OCI-LY1 (cell line): ENCODE measurements at regions not wholly inside any gene's neighbourhood (a gene's known extent, or its start where the extent isn't known, plus 50 kb on each side); places are given as distances from the start of the nearest gene placed in this dataset.
"Not testable (repeated sequence)": the region's sequence is repeated elsewhere in the genome, so short reads cannot be mapped to it uniquely, and the experiment has no call there.

Source experiments
- H2AFZ ChIP-seq: fragments of 200-600 bp; sonication (generic), shearing (Covaris generic); 2 replicates; pipeline ENCODE4 v1.6.0; 2014; ENCODE audit warnings: antibody characterized with exemption, mild to moderate bottlenecking, low read length
- H3F3A ChIP-seq: fragments of 200-600 bp; sonication (generic), shearing (Covaris generic); 2 replicates; pipeline ENCODE4 v1.6.0; 2014; ENCODE audit warnings: mild to moderate bottlenecking, antibody characterized with exemption, low read length, moderate library complexity; ENCODE audit not compliant: insufficient read depth
- H3K27ac ChIP-seq: fragments of 200-600 bp; sonication (generic); 2 replicates; pipeline ENCODE4 v1.5.1; 2014; ENCODE audit warnings: low read length, mixed run types, mild to moderate bottlenecking, low read depth; ENCODE audit not compliant: poor library complexity, severe bottlenecking
- H3K27me3 ChIP-seq: fragments of 200-600 bp; sonication (generic); 2 replicates; pipeline ENCODE4 v1.6.0; 2014; ENCODE audit warnings: antibody characterized with exemption, mild to moderate bottlenecking, low read length, moderate library complexity; ENCODE audit not compliant: insufficient read depth
- H3K36me3 ChIP-seq: fragments of 200-600 bp; sonication (generic); 2 replicates; pipeline ENCODE4 v1.6.1; 2014; ENCODE audit warnings: mild to moderate bottlenecking, antibody characterized with exemption, low read length, moderate library complexity, mixed read lengths; ENCODE audit not compliant: insufficient read depth
- H3K4me1 ChIP-seq: fragments of 200-600 bp; sonication (generic); 2 replicates; pipeline ENCODE4 v1.5.1; 2014; ENCODE audit warnings: mild to moderate bottlenecking, low read length, moderate library complexity; ENCODE audit not compliant: insufficient read depth, severe bottlenecking
- H3K4me2 ChIP-seq: fragments of 200-600 bp; sonication (generic), shearing (Covaris generic); 2 replicates; pipeline ENCODE4 v1.6.1; 2014; ENCODE audit warnings: low read length
- H3K4me3 ChIP-seq: fragments of 200-600 bp; sonication (generic); 2 replicates; pipeline ENCODE4 v1.5.1; 2014; ENCODE audit warnings: low read length, low read depth, mild to moderate bottlenecking, mixed read lengths; ENCODE audit not compliant: poor library complexity, severe bottlenecking
- H3K79me2 ChIP-seq: fragments of 200-600 bp; shearing (Covaris generic); 2 replicates; pipeline ENCODE4 v1.6.1; 2016; ENCODE audit warnings: mixed run types, low read length, mixed read lengths; ENCODE audit not compliant: insufficient read depth
- H3K9ac ChIP-seq: fragments of 200-600 bp; sonication (generic), shearing (Covaris generic); 2 replicates; pipeline ENCODE4 v1.6.1; 2014; ENCODE audit warnings: mild to moderate bottlenecking, low read length, mixed read lengths
- H3K9me2 ChIP-seq: fragments of 200-600 bp; sonication (generic), shearing (Covaris generic); 2 replicates; pipeline ENCODE4 v1.6.1; 2014; ENCODE audit warnings: low read depth, mild to moderate bottlenecking, low read length, mixed read lengths
- H3K9me3 ChIP-seq: fragments of 200-600 bp; shearing (Covaris generic); 2 replicates; pipeline ENCODE4 v1.6.1; 2014; ENCODE audit warnings: low read length, mixed read lengths
- H4K20me1 ChIP-seq: fragments of 200-600 bp; sonication (generic), shearing (Covaris generic); 2 replicates; pipeline ENCODE4 v1.6.0; 2016; ENCODE audit warnings: mild to moderate bottlenecking, low read length; ENCODE audit not compliant: insufficient read depth
- EZH2 ChIP-seq: fragments of 200-600 bp; sonication (generic), shearing (Covaris generic); IDR thresholded peaks from 2 replicates; pipeline ENCODE4 v1.8.0; 2017; ENCODE audit warnings: borderline replicate concordance, mixed run types, mild to moderate bottlenecking, antibody characterized with exemption, low read length, moderate library complexity, mixed read lengths
- TF ChIP-seq, protein P1 (sequence below): fragments of 200-600 bp; sonication (generic), shearing (Covaris generic); IDR thresholded peaks from 2 replicates; pipeline ENCODE4 v1.5.1; 2017; ENCODE audit warnings: mild to moderate bottlenecking, antibody characterized with exemption, low read length, moderate library complexity, mixed read lengths

DNA sequence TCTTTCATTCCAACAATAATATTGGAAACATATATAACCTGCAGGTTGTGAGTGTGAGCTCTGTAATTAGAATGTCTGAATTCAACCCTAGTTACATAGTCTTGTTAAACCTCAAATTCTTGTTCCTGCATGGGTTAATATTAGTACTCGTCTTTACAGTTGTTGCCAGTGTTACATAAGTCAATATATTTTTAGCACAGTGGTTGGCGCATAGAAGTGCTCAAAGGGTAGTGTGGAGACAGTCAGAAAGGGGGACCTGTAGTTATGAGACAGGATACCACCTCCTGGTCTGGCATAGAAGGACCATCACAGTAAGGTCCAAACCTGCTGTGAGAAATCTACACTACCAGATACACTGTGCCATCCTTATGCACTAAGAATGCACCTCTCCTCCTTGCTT is 1045.9 kb upstream of the SLIT2 start:
- H4K20me1 ChIP-seq, result no peaks in the 10 kb centered on the region
- no peak overlapping the region for H3K9ac ChIP-seq
- H3K4me3 ChIP-seq, result no peak overlapping the region
- no peak overlapping the region for H2AFZ ChIP-seq
- no peaks in the 10 kb centered on the region for H3F3A ChIP-seq
- H3K79me2 ChIP-seq, result no peaks in the 10 kb centered on the region
- no peaks in the 10 kb centered on the region for H3K9me3 ChIP-seq
- H3K27me3 ChIP-seq, result no peaks in the 10 kb centered on the region
- TF ChIP-seq, protein P1, sequence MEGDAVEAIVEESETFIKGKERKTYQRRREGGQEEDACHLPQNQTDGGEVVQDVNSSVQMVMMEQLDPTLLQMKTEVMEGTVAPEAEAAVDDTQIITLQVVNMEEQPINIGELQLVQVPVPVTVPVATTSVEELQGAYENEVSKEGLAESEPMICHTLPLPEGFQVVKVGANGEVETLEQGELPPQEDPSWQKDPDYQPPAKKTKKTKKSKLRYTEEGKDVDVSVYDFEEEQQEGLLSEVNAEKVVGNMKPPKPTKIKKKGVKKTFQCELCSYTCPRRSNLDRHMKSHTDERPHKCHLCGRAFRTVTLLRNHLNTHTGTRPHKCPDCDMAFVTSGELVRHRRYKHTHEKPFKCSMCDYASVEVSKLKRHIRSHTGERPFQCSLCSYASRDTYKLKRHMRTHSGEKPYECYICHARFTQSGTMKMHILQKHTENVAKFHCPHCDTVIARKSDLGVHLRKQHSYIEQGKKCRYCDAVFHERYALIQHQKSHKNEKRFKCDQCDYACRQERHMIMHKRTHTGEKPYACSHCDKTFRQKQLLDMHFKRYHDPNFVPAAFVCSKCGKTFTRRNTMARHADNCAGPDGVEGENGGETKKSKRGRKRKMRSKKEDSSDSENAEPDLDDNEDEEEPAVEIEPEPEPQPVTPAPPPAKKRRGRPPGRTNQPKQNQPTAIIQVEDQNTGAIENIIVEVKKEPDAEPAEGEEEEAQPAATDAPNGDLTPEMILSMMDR, result no peak
- no peak for TF ChIP-seq EZH2
- H3K27ac ChIP-seq, result no peak overlapping the region
- no peaks in the 10 kb centered on the region for H3K4me1 ChIP-seq
- no peaks in the 10 kb centered on the region for H3K36me3 ChIP-seq
- H3K9me2 ChIP-seq, result no peaks in the 10 kb centered on the region
- no peak overlapping the region for H3K4me2 ChIP-seq

GRCh38 chr4:19197838-19198237 is 1053.9 kb upstream of the SLIT2 start:
- H3K9ac ChIP-seq, H3K27ac ChIP-seq, H3F3A ChIP-seq, H3K9me3 ChIP-seq, H4K20me1 ChIP-seq, H2AFZ ChIP-seq, H3K9me2 ChIP-seq, H3K36me3 ChIP-seq, H3K27me3 ChIP-seq, H3K4me1 ChIP-seq, H3K4me3 ChIP-seq, H3K4me2 ChIP-seq, H3K79me2 ChIP-seq: not testable (repeated sequence)

DNA sequence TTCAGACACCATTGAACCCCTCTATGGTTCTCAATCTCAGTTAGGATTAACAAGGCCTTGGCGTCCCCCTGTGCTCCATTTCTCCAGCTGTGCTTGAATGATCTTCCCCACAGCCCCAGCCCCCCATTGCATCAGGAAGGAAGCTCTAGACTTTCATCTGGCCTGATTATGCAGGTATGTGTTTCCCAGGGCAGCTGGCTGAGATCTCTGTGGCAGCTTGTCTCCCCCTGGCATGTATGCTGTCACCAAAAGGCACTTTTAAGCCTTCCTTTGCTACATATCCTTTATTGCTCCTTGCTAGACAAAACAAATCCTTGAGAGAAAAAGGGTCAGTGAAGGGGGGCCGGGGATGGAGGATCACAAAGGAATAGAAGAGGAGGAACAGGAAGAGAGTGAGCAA is 1056.0 kb upstream of the SLIT2 start:
- H3K4me3 ChIP-seq, result no peak overlapping the region
- H3K79me2 ChIP-seq, result no peaks in the 10 kb centered on the region
- no peaks in the 10 kb centered on the region for H3F3A ChIP-seq
- no peaks in the 10 kb centered on the region for H3K27me3 ChIP-seq
- H3K4me2 ChIP-seq, result no peak overlapping the region
- H3K9me3 ChIP-seq, result no peaks in the 10 kb centered on the region
- no peaks in the 10 kb centered on the region for H3K9me2 ChIP-seq
- TF ChIP-seq EZH2, result no peak
- TF ChIP-seq, protein P1, result no peak
- no peak overlapping the region for H3K9ac ChIP-seq
- H2AFZ ChIP-seq, result no peak overlapping the region
- no peak overlapping the region for H3K27ac ChIP-seq
- H3K36me3 ChIP-seq, result no peaks in the 10 kb centered on the region
- no peaks in the 10 kb centered on the region for H3K4me1 ChIP-seq
- no peaks in the 10 kb centered on the region for H4K20me1 ChIP-seq

DNA sequence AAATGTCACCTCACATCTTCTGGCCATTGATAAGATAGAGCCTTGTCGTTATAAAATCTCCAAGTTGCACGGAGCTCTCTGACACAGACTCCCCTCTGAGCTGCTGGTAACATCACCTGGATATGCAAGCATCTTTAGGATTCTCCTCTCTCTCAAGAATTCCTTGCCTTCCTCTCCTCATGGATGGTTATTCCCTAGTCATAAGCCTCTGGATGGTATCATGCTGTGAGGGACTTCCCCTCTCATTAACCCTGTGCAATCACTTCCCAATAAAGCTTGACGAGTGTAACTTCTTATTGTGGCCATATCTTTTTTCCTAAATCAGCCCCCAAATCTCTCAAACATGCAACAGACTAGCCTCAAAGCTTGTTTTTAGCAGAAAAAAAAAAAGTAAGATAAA is 1057.0 kb upstream of the SLIT2 start:
- no peak overlapping the region for H3K9ac ChIP-seq
- no peak overlapping the region for H2AFZ ChIP-seq
- no peak for TF ChIP-seq EZH2
- TF ChIP-seq, protein P1, result no peak
- H3K4me2 ChIP-seq, result no peak overlapping the region
- no peaks in the 10 kb centered on the region for H3K9me3 ChIP-seq
- H3F3A ChIP-seq, result no peaks in the 10 kb centered on the region
- no peaks in the 10 kb centered on the region for H3K27me3 ChIP-seq
- no peak overlapping the region for H3K4me3 ChIP-seq
- H3K4me1 ChIP-seq, result no peaks in the 10 kb centered on the region
- no peaks in the 10 kb centered on the region for H3K9me2 ChIP-seq
- no peaks in the 10 kb centered on the region for H4K20me1 ChIP-seq
- no peaks in the 10 kb centered on the region for H3K36me3 ChIP-seq
- no peak overlapping the region for H3K27ac ChIP-seq
- no peaks in the 10 kb centered on the region for H3K79me2 ChIP-seq
